Transverse colon (tissue), 4 donors: ENCODE measurements at regions not wholly inside any gene's neighbourhood (a gene's known extent, or its start where the extent isn't known, plus 50 kb on each side); places are given as distances from the start of the nearest gene placed in this dataset.

Experiments
- DNase-seq: peaks from one replicate; pipeline ENCODE4 v3.0.0-alpha.2; 2019
- H3K27ac ChIP-seq, 4 donors: fragments of 200-600 bp; sonication (generic); 2 replicates each; pipeline ENCODE4 v1.5.1; 2016 to 2018; ENCODE audit warnings: inconsistent platforms in 4 of 4
- H3K27me3 ChIP-seq: fragments of 200-600 bp; sonication (generic); 2 replicates; pipeline ENCODE4 v1.5.1; 2017; ENCODE audit warnings: inconsistent platforms
- H3K36me3 ChIP-seq, 4 donors: fragments of 200-600 bp; sonication (generic); 2 replicates each; pipeline ENCODE4 v1.5.1; 2017 to 2019; ENCODE audit warnings: inconsistent platforms in 4 of 4
- H3K4me1 ChIP-seq, 4 donors: fragments of 200-600 bp; sonication (generic); 2 replicates each; pipeline ENCODE4 v1.5.1; 2017 to 2020; ENCODE audit warnings: inconsistent platforms in 4 of 4
- H3K4me3 ChIP-seq, 4 donors: fragments of 200-600 bp; sonication (generic); 1 replicate in 1 of 4; 2 replicates in 3 of 4; pipeline versions ENCODE4 v1.5.1 to v1.6.1; 2017 to 2019; ENCODE audit warnings: inconsistent platforms in 4 of 4
- H3K9me3 ChIP-seq, 2 donors: fragments of 200-600 bp; sonication (generic); 2 replicates each; pipeline ENCODE4 v1.5.1; 2017 to 2019; ENCODE audit warnings: inconsistent platforms in 2 of 2
- EP300 ChIP-seq: sonication (generic); formaldehyde crosslinking; IDR thresholded peaks from one replicate; pipeline ENCODE4 v1.6.1; 2017; ENCODE audit warnings: antibody characterized with exemption, low read depth
- POLR2A ChIP-seq: fragments of 450-650 bp; IDR thresholded peaks from one replicate; pipeline ENCODE4 v1.6.1; 2016; ENCODE audit warnings: antibody characterized with exemption, mild to moderate bottlenecking, moderate library complexity
- POLR2AphosphoS5 ChIP-seq, 3 donors: sonication (generic); formaldehyde crosslinking; IDR thresholded peaks; one replicate each; pipeline ENCODE4 v1.6.1; 2016; ENCODE audit warnings: antibody characterized with exemption in 3 of 3
- WGBS, 2 donors: methylation state at CpG; one replicate each; pipeline ENCODE4 v1.1.5; 2018; ENCODE audit warnings: low coverage in 1 of 2; 5-methylcytosine and 5-hydroxymethylcytosine counted together
- in situ Hi-C, 4 donors: fragments of 200-750 bp; cut with MboI; loops; one replicate each; pipeline versions ENCODE4 v1.15.0 to v1.15.1; 2017; ENCODE audit warnings: low sequenced_read_pairs in 3 of 4, low pct_ligation_motif_present in 1 of 4, low pct_unique_long_range_greater_than_20kb in 1 of 4
- intact Hi-C: fragments of 100-400 bp; cut with DNase I; formaldehyde crosslinking; loops from one replicate; pipeline ENCODE4 v1.15.1; 2023; ENCODE audit warnings: low total_unique reads
- TF ChIP-seq, protein P1 (sequence below), 5 experiments: fragments of 200-600 bp in 3 of 5; fragments of 450-650 bp in 2 of 5; sonication (generic) in 3 of 5; IDR thresholded peaks; 1 replicate in 2 of 5; 2 replicates in 3 of 5; pipeline ENCODE4 v1.5.1; 2016 to 2017; ENCODE audit warnings: antibody characterized with exemption in 5 of 5, inconsistent platforms in 3 of 5, mild to moderate bottlenecking in 2 of 5, moderate library complexity in 1 of 5

DNA sequence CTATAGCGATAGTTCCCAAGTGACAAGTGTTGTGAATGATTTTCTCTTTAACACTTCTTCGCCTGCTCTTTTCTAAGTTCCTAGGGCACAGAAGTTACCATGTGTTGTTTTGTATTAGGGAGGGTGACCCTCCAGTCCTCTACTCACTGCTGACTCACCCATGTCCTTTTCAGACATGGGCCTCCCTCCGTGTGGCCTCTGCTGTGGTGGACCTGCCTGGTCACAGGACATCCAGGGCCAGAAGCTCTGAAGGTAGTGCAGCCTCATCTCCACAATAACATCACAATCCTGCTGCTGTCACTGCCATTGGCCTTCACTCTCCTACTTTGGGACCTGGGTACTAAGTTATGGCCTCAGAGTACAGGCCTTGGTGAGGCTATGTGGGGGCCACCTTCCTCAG lies 87.1 kb upstream of the TNFAIP3 start:
- intact Hi-C loops (no loop called here), in situ Hi-C loops (no loop called here)
- 92 to 100% methylated on average over 2 to 3 of the region's 3 CpGs for WGBS, 2 donors
- Histone ChIP-seq H3K36me3 (no peaks in the 10 kb centered on the region), H3K4me1 (peaks cover 3 to 18% (median 5%) of the 10 kb centered on the region in 4 donors), H3K27ac (peak overlapping the region; percentile 62 to 78 (median 73)), H3K4me3 (no peak overlapping the region), H3K9me3 (no peaks in the 10 kb centered on the region), H3K27me3 (no peaks in the 10 kb centered on the region)
- TF ChIP-seq POLR2AphosphoS5 (IDR thresholded peaks at IDR 0.05): no peak
- DNase-seq: no peak

DNA sequence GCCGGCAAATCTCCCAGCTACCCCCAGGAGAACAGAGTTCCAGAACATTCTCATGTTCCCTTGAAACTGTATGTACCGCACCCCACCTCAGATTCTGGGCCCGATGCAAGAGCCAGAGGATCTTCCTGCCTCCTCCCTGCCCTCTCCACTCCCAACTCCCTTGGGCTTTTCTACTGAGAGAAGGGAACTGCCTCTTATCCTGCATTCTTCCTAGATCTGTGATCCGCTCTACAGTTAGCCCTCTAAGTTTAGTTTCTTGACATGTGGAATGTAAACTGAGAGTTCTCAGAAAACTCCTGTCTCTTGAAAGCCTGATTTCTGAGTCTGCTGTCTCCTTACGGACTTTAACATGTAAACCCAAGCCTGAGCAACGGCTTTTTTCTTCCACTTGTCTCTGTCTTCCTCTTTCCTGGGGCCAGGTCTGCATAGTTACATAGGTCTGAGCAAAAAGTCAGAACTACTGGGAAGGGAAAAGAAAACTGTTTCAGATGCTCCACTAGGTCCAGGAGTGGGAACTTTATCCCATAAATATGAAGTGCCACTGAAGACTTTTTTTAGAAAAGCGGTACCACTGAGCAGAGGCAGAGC lies 86.5 kb upstream of the TNFAIP3 start:
- 72 to 76% methylated on average over 3 to 7 of the region's 7 CpGs for WGBS, 2 donors
- in situ Hi-C loops: no loop called here
- no peak for DNase-seq

DNA sequence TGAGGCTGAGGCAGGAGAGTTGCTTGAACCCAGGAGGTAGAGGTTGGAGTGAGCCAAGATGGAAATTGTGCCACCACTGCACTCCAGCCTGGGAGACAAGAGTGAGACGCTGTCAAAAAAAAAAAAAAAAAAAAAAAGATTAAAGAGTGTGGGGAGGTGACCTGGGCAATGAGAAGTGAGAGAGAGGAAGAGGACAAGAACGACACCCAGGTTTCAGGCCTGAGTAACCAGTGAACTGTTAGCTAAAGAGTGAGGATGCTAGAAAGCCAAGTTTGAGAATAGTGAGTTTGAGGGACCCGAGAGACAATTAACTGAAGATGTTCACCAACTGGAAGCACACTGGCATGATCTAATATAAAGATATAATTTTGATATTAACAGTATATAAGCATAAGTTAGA lies 85.4 kb upstream of the TNFAIP3 start:
- DNase-seq: no peak
- WGBS, 2 donors: 83 to 86% methylated on average over 2 to 3 of the region's 3 CpGs
- no peaks in the 10 kb centered on the region for H3K9me3 ChIP-seq

More for the DNA sequence above, 86.5 kb upstream of the TNFAIP3 start:
- H3K27me3 ChIP-seq: no peaks in the 10 kb centered on the region
- H3K9me3 ChIP-seq: no peaks in the 10 kb centered on the region
- TF ChIP-seq, protein P1, sequence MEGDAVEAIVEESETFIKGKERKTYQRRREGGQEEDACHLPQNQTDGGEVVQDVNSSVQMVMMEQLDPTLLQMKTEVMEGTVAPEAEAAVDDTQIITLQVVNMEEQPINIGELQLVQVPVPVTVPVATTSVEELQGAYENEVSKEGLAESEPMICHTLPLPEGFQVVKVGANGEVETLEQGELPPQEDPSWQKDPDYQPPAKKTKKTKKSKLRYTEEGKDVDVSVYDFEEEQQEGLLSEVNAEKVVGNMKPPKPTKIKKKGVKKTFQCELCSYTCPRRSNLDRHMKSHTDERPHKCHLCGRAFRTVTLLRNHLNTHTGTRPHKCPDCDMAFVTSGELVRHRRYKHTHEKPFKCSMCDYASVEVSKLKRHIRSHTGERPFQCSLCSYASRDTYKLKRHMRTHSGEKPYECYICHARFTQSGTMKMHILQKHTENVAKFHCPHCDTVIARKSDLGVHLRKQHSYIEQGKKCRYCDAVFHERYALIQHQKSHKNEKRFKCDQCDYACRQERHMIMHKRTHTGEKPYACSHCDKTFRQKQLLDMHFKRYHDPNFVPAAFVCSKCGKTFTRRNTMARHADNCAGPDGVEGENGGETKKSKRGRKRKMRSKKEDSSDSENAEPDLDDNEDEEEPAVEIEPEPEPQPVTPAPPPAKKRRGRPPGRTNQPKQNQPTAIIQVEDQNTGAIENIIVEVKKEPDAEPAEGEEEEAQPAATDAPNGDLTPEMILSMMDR (IDR thresholded peaks at IDR 0.05): no peak
- TF ChIP-seq POLR2AphosphoS5 (IDR thresholded peaks at IDR 0.05) (no peak), POLR2A (no peak), EP300 (no peak)
- peak overlapping the region; percentile 62 to 78 (median 73) for H3K27ac ChIP-seq
- no peaks in the 10 kb centered on the region for H3K36me3 ChIP-seq
- intact Hi-C loops: no loop called here
- H3K4me1 ChIP-seq: peaks cover 3 to 18% (median 5%) of the 10 kb centered on the region in 4 donors
- H3K4me3 ChIP-seq: no peak overlapping the region

DNA sequence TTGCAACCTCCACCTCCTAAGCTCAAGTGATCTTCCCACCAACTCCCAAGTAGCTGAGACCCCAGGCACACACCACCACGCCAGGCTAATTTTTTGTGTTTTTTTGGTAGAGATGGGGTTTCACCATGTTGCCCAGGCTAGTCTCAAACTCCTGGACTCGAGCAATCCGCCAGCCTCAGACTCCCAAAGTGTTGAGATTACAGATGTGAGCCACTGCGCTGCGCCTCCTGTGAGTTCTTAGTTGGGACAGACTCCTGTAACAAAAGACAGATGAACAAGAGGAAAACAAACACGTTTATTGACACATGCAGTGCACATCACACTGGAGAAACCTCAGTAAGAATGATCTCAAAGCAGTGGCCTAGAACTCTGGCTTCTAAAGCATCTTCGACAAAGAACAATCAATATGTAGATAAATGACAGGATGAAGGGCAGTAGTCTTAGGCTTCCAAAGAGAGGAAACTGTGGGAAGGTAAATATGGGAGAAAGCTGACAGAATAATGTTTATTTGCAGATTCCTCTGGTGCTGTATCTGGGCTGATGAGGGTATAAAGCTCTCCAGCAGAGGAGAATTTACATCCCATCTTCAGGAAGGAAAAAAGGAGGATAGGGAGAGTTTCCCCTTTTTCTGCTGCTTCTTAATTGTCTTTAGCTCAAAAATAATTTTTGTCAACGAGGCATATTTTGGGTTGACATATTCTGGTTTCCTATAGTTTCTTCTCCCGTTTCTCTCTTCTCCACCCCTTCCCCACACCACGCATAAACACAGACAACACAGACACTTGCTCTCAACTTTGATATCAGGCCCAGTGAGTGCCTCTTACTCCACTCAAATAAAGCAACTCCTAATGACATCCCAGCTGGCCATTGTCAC lies 84.7 kb upstream of the TNFAIP3 start:
- WGBS, 2 donors: 82 to 92% methylated on average over 6 to 10 of the region's 10 CpGs
- H3K27me3 ChIP-seq: no peaks in the 10 kb centered on the region
- H3K4me1 ChIP-seq: peaks cover 0 to 18% (median 3%) of the 10 kb centered on the region in 4 donors
- intact Hi-C loops (no loop called here), in situ Hi-C loops (no loop called here)
- no peaks in the 10 kb centered on the region for H3K9me3 ChIP-seq
- H3K36me3 ChIP-seq: no peaks in the 10 kb centered on the region
- H3K4me3 ChIP-seq: no peak overlapping the region
- DNase-seq: no peak
- H3K27ac ChIP-seq: peak overlapping the region in 1 of 4 donors; percentile 78
- TF ChIP-seq POLR2A (no peak), POLR2AphosphoS5 (IDR thresholded peaks at IDR 0.05) (no peak)
- TF ChIP-seq, protein P1 (IDR thresholded peaks at IDR 0.05): no peak

More for the DNA sequence above, 85.4 kb upstream of the TNFAIP3 start:
- no peaks in the 10 kb centered on the region for H3K36me3 ChIP-seq
- TF ChIP-seq POLR2AphosphoS5 (IDR thresholded peaks at IDR 0.05) (no peak), POLR2A (no peak), EP300 (no peak)
- TF ChIP-seq, protein P1 (IDR thresholded peaks at IDR 0.05): no peak
- H3K27ac ChIP-seq: peak overlapping the region; percentile 62 to 78 (median 73)
- no peak overlapping the region for H3K4me3 ChIP-seq
- intact Hi-C loops: no loop called here
- peaks cover 3 to 18% (median 5%) of the 10 kb centered on the region in 4 donors for H3K4me1 ChIP-seq
- in situ Hi-C loops: no loop called here
- H3K27me3 ChIP-seq: no peaks in the 10 kb centered on the region
